COR-L47 (cell line): ENCODE measurements at regions not wholly inside any gene's neighbourhood (a gene's known extent, or its start where the extent isn't known, plus 50 kb on each side); places are given as distances from the start of the nearest gene placed in this dataset.
A peak's percentile ranks its signal among the peaks of the same experiment; 100 is the strongest.
"Not testable (repeated sequence)": the region's sequence is repeated elsewhere in the genome, so short reads cannot be mapped to it uniquely, and the experiment has no call there.

ENCODE experiments used
- DNase-seq: peaks from one replicate; lab custom pipeline; 2025; lab: John Stamatoyannopoulos, UW

GRCh38 chr5:118604106-118604505, 384.2 kb downstream of the DTWD2 start:
- no peak for DNase-seq

DNA sequence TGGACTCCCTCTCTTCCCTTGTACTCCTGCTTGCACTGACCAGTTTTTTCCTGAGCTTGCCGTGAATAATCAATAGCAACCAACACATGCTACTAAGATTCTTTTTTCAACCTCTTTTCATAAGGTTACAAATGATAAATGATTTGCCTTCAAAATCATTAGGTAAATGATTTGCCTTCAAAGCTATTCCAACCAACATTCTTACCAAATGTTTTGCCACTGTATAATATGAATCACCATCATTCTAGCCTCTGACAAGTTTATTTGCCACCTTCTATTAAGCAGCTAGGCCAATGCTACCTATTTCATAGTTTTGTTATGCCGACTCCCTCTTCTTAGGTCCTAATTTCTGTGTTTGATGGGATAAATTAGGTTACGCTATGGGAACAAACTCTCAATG, 385.1 kb downstream of the DTWD2 start:
- no peak for DNase-seq

DNA sequence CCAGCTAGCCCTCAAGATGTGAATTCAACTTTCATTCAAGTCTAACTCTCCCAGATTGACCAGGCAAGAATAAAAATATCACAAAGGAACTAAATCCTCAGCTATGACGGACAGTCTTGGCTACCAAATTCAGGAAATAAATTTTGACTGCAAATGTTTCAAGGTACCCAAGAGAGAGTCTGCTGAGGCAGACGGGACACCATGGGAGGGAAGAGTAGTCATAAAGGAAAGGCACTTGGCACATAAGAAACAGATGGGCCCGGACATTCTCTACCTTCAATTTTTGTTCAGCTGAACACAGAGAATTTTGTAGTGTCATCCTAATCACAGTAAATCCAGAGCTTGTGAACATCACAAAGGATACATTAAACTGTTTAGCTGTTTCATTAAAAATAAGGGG, 390.0 kb downstream of the DTWD2 start:
- DNase-seq = no peak

GRCh38 chr5:118597543-118597942, 390.8 kb downstream of the DTWD2 start:
- peak; percentile 50 for DNase-seq

DNA sequence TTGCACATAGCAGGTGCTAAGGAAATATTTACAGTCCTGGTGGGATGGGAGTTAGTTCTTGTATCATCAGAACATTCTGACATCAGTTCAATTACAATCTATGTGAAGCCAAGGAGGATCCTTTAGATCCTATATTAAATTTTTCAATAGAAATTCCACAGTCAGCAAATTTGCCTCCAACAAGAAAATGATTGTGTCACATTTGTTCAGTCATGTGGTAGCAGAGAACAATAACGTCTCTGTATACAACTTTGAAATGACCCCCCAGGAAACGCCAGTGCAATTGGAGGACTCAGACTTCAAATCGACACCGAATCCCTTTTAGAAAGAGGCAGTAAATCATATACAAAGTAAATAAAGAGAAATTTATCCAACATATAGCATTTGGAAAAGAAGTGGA, 392.1 kb downstream of the DTWD2 start:
- no peak for DNase-seq

DNA sequence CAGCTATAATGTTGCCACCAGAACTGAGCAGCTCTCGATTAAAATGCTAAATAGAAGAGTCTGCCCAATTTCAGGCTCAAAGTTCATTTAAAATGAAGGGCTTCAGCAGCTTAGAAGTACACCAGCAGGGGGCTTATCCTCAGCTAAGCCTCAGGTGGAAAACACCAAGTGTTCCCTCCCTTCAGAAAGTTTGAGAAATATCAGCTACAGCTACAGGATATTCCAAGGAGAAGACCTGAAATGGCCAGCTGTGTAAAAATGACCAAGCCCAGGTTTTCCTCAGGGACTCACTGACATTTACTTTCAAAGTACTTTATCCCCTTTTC, 395.4 kb downstream of the DTWD2 start:
- DNase-seq = no peak

GRCh38 chr5:118592229-118593002, 395.9 kb downstream of the DTWD2 start:
- peak; percentile 8 for DNase-seq

DNA sequence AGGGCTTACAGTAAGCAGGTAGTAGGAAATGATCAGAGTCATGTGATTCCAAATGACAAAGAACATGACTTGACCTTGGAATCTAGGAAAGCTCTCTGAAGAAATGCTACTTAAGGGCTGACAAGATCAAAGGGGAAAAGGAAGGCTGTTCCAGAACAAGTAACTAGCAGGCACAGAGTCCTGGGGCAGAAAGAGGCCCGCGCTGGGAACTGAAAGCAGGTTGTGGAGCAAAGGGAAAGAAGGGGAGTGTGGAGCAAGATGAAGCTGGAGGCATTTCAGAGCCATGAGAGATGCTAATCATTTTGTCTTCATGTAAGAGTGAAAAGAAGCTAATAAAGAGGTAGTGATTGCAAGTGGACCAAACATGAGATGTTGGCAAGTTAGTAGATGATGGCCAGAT, 397.5 kb downstream of the DTWD2 start:
- no peak for DNase-seq

DNA sequence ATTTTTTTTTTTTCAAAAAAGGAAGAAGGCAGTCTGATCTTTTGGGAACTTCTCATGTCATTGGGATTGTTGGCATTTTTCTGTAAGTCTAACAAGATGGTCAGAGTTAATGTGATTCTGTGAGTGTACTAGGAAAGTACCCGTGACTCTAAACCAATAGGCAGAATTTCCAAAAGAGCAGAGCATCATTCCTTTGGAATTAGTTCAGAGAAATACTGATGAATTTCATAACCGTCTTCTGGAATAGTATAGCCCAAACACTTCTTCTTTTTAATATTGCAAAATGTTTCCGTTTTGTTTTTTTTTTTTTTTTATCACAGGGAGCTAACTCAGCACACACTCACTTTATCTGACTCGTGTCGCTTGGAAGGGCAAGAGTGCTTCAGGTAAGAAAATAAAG, 407.4 kb downstream of the DTWD2 start:
- DNase-seq = no peak

DNA sequence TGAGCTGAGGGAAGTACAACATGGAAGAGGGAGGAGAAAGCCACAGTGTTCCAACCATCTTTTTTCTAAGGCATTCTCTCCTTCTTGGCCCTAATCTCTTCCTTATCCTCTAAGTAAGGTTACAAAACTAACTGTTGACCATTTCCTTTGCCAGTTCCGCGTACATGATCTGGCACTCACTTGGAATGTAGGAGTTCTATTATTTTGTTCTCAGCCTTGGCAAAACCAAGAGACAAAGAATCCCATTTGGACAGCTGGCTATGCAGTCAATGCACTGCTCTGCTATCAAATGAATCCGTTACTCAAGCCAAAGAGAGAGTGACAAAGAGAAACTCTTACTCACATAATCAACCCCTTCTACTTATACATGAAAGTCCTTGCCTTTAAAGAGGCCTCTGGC, 410.3 kb downstream of the DTWD2 start:
- no peak for DNase-seq

DNA sequence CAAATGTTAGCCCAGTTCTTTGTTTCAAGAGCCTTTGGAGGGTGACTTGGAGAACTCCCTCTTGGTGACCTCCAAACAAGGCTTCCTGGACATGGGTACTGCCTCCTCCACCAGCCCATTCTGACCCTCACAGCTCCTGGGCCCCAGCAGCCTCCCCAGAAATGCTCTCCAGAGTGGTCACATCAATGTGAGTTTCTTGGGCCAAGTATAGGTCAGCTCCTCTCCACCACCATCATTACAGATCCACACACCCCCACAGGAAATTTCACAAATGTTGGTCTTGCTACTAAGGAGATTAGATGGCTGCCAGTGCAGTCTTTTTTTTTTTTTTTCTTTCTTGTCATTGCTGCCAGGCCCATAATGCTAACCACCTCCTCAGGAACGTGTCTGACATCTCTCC, 410.7 kb downstream of the DTWD2 start:
- DNase-seq = no peak

- not testable (repeated sequence) for DNase-seq
These were observed 418.1 kb downstream of the DTWD2 start for GRCh38 chr5:118570276-118570675.

- not testable (repeated sequence) for DNase-seq
These were observed 418.8 kb downstream of the DTWD2 start for GRCh38 chr5:118569596-118569995.

GRCh38 chr5:118565335-118565971, 422.9 kb downstream of the DTWD2 start:
- DNase-seq = no peak

DNA sequence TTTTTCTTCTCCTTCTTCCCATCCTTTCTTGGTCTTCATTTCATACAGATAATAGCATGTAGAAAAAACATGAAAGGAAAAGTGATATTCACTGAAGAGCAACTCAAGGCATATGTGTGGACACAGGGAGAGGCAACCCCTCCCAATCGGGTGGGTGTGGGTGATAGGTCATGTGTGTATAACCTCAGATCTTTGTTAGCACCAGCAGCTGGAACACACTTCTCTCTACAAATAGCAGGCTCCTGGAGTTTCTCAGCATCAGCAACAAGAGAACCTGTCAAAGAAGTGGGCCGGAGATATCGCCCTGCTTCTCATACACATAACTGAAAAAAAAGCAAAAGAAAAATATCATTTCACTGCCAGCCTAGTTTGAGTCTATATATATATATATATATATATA, 426.4 kb downstream of the DTWD2 start:
- peak; percentile 29 for DNase-seq

GRCh38 chr5:118561235-118561634, 427.1 kb downstream of the DTWD2 start:
- no peak for DNase-seq

- no peak for DNase-seq
These were observed 429.5 kb downstream of the DTWD2 start for GRCh38 chr5:118558871-118559270.

DNA sequence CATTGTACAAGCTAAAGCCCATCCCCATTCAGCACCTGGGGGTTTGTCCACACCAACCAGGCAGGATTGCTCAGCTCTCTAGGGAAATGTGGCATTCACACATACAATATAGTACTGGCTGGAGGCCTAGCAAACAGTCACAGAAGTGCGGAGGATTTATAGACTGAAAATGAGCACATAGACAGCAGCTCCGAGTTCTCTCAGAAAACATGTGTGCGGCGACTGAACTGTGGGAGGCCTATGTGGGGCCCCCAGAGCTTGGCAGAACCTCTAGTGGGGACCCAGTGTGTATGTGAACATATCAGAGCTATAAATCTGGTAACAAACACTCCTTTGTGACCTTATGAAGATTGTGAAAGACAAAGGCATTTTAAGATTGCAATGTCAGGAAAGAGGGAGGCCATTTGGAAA, 431.1 kb downstream of the DTWD2 start:
- no peak for DNase-seq

- no peak for DNase-seq
These were observed 431.6 kb downstream of the DTWD2 start for GRCh38 chr5:118556792-118557191.

GRCh38 chr5:118555727-118556126, 432.6 kb downstream of the DTWD2 start:
- no peak for DNase-seq

DNA sequence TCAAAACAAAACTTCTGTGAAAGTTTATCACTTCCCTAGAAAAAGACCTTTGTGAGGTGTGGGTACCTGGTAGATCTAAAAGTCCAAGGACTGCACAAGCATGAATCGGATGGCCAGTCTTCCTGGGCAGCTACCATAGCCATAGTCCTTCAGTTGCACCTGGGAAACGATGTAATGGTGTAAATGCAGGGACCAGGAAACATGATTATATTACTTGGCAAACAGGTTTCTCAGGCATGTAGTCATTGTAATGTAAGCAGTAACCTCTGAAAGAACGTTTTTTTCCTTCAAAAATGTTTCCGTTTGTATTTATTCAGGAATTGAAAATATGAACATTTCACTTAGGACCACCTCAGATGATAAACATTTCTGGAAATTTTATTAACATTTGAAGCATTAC, 433.4 kb downstream of the DTWD2 start:
- DNase-seq = no peak

DNA sequence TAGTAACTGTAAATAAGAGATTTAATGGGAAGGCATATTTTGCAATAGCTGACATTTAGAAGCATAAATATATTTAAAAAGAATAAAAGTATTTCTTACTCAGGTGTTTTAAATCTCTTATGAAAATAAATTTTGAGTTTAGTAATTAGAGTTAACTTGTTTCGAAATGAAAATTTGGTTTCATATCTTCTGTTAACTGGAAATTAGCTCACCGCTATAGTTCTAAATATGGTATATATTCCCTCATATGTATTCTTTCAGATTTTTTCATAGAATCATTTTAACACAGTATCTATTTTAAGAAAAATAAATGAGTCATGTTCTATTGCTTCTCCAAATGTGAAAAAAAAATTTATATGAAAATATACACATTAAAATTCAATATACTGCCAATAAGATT, 434.1 kb downstream of the DTWD2 start:
- no peak for DNase-seq

DNA sequence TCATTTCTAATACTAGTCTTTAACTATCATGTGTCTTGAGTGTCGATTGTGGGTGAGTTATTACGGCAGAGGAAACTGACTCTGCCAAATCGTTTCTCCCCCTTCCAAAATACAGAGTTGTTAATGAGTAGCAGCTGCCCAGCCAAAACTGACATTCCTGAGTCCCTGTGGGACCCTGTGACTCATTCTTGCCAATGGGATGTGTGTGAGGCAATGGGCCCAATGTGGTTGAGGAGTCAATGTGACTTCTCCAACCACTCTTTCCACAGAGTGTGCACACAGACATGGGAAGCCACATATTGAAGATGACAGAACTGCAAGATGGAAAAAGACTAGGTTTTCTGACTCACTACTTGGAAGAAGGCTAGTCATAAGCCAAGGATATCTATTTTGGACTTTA, 434.7 kb downstream of the DTWD2 start:
- DNase-seq = no peak

DNA sequence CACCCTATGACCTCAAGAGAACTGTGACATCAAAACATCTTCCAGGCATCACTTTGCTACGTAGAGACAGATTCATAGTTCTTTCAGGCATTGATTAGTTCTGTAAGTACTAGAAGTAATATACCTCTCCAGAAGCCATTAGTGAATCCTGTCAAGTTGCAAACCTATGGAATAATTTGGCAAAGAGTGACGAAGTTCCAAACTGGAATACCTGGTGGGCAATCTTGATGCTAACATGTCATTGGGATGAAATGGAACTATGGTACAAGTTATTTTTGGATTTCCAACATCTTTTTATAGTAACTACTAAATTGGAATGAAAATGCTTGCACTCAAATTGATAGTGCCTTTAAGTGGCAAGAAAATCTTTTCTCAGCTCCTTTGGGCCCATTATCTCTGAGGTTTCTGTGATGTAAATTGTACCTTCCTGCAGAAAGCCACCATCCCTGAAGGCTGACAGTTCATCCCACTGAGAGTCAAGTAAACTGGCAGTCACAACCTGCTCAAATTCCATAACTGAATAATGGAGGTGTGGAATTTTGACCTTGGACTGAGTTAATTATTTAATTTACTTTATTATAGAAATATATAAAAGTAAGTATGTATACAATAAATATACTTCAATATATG, 435.5 kb downstream of the DTWD2 start:
- no peak for DNase-seq
